Progenitor cell of endocrine pancreas (in vitro differentiated cells): ENCODE measurements at regions not wholly inside any gene's neighbourhood (a gene's known extent, or its start where the extent isn't known, plus 50 kb on each side); places are given as distances from the start of the nearest gene placed in this dataset.

Experiments used
- DNase-seq: peaks from one replicate; pipeline ENCODE4 v3.0.0; 2021; ENCODE audit warnings: low spot score; ENCODE audit not compliant: unreplicated experiment
- H3K27ac Mint-ChIP-seq: 2 replicates; pipeline ENCODE4 v1.8.0; 2021; ENCODE audit warnings: mild to moderate bottlenecking, moderate library complexity, mixed read lengths
- H3K27me3 Mint-ChIP-seq: 2 replicates; pipeline ENCODE4 v1.8.0; 2021; ENCODE audit warnings: mixed read lengths
- H3K36me3 Mint-ChIP-seq: 2 replicates; pipeline ENCODE4 v1.8.0; 2022; ENCODE audit warnings: mixed read lengths; ENCODE audit not compliant: insufficient read depth
- H3K4me1 Mint-ChIP-seq: 2 replicates; pipeline ENCODE4 v1.8.0; 2021; ENCODE audit warnings: low read depth, mixed read lengths
- H3K4me3 Mint-ChIP-seq: 2 replicates; pipeline ENCODE4 v1.8.0; 2021; ENCODE audit warnings: low read depth, mild to moderate bottlenecking, moderate library complexity, mixed read lengths
- H3K9me3 Mint-ChIP-seq: 2 replicates; pipeline ENCODE4 v1.8.0; 2021; ENCODE audit warnings: low read depth, mixed read lengths
- TF ChIP-seq, protein P1 (sequence below): fragments of 200-600 bp; sonication (generic); IDR thresholded peaks from one replicate; pipeline ENCODE4 v1.5.0; 2021; ENCODE audit warnings: antibody characterized with exemption, mild to moderate bottlenecking; ENCODE audit not compliant: unreplicated experiment

DNA sequence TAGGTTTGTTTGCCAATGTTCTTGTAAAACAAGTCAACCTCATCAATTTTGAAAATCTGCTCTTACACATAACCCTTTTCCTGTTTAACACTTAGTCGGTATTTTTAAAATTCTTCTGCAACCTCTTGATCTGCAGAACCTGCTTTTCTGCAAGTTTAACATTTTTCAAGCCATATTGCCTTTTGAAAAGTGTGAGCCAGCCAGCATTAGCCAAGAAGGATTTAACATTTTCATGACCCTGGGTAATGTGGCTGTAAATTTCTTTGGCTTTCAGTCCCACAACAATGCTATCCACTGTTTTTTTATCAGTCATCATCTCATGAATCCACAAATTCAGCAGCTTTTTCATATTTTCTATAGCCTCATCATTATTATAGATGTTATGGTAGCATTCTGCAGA is 956.5 kb downstream of the FAT4 start:
- H3K36me3 Mint-ChIP-seq: no peaks in the 10 kb centered on the region
- DNase-seq: no peak
- H3K4me3 Mint-ChIP-seq: no peak overlapping the region
- TF ChIP-seq, protein P1, sequence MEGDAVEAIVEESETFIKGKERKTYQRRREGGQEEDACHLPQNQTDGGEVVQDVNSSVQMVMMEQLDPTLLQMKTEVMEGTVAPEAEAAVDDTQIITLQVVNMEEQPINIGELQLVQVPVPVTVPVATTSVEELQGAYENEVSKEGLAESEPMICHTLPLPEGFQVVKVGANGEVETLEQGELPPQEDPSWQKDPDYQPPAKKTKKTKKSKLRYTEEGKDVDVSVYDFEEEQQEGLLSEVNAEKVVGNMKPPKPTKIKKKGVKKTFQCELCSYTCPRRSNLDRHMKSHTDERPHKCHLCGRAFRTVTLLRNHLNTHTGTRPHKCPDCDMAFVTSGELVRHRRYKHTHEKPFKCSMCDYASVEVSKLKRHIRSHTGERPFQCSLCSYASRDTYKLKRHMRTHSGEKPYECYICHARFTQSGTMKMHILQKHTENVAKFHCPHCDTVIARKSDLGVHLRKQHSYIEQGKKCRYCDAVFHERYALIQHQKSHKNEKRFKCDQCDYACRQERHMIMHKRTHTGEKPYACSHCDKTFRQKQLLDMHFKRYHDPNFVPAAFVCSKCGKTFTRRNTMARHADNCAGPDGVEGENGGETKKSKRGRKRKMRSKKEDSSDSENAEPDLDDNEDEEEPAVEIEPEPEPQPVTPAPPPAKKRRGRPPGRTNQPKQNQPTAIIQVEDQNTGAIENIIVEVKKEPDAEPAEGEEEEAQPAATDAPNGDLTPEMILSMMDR: no peak
- H3K9me3 Mint-ChIP-seq: no peaks in the 10 kb centered on the region
- H3K4me1 Mint-ChIP-seq: no peaks in the 10 kb centered on the region
- H3K27me3 Mint-ChIP-seq: no peaks in the 10 kb centered on the region
- H3K27ac Mint-ChIP-seq: no peak overlapping the region

DNA sequence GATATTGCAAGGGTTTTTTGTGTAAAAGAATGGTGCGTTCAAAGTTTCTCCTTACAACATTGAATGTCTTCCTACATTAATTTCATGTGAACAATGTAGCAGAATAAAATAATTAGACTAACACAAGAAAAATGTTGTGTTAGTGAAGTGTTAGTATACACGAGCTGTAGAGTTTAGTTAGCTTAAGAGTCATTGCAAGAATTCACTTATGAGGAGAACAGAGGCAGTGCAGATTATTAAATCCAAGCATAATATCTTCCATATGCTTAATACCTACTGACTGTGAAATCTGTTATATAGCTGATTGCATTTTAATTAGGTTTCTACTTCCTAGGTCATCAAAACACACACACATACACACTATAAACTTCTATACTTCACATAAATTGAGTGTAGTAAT is 959.0 kb downstream of the FAT4 start:
- Mint-ChIP-seq H3K27ac (no peak overlapping the region), H3K9me3 (no peaks in the 10 kb centered on the region), H3K36me3 (no peaks in the 10 kb centered on the region), H3K4me3 (no peak overlapping the region), H3K27me3 (no peaks in the 10 kb centered on the region), H3K4me1 (no peaks in the 10 kb centered on the region)
- no peak for DNase-seq
- TF ChIP-seq, protein P1: no peak

GRCh38 chr4:126291886-126292285 is 977.1 kb downstream of the FAT4 start:
- TF ChIP-seq, protein P1: no peak
- Mint-ChIP-seq H3K36me3 (no peaks in the 10 kb centered on the region), H3K4me3 (no peak overlapping the region), H3K9me3 (no peaks in the 10 kb centered on the region), H3K27ac (no peak overlapping the region), H3K4me1 (peaks cover 2% of the 10 kb centered on the region), H3K27me3 (no peaks in the 10 kb centered on the region)
- no peak for DNase-seq

DNA sequence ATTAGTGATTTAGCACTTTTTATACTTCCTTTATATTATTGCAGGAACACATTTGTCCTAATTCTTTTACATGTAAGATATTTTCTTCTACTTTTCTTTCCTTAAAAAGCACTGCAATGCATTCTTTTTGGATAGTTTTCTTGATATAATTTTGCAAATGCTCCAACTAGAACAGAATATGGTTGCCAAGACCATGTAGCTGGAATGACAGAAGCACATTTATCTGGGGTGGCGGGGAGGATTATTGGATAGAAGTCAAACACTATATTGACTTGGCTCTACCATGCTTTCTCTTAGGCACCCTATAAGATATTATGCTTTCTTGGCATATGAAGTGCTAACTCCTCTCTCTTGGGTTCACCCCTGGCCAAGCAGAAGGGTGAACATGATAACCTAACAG is 983.5 kb downstream of the FAT4 start:
- DNase-seq: no peak
- Mint-ChIP-seq H3K27me3 (no peaks in the 10 kb centered on the region), H3K27ac (no peak overlapping the region), H3K4me3 (no peak overlapping the region), H3K9me3 (peaks cover 11% of the 10 kb centered on the region), H3K36me3 (no peaks in the 10 kb centered on the region), H3K4me1 (no peaks in the 10 kb centered on the region)
- TF ChIP-seq, protein P1: no peak

- Mint-ChIP-seq H3K27me3 (no peaks in the 10 kb centered on the region), H3K9me3 (peaks cover 1% of the 10 kb centered on the region), H3K4me1 (no peaks in the 10 kb centered on the region), H3K36me3 (no peaks in the 10 kb centered on the region), H3K4me3 (no peak overlapping the region), H3K27ac (no peak overlapping the region)
- no peak for DNase-seq
- TF ChIP-seq, protein P1: no peak
Observed at GRCh38 chr4:126306152-126306869, 991.6 kb downstream of the FAT4 start.
